ENCODE measurements at regions not wholly inside any gene's neighbourhood (a gene's known extent, or its start where the extent isn't known, plus 50 kb on each side); places are given as distances from the start of the nearest gene placed in this dataset.

- TF ChIP-seq KLF6 (CRISPR knock-in tag; IDR thresholded peaks at IDR 0.05) (no peak), MXI1 (IDR thresholded peaks at IDR 0.05; ENCODE audit: borderline replicate concordance, low read depth, low read length) (no peak), ZNF850 (CRISPR knock-in tag; conservative IDR thresholded peaks at IDR 0.05) (no peak), ZNF720 (CRISPR knock-in tag; IDR thresholded peaks at IDR 0.05) (no peak), ZNF510 (CRISPR knock-in tag; IDR thresholded peaks at IDR 0.05; ENCODE audit: low read depth) (no peak), CTCF (CRISPR knock-in tag; IDR thresholded peaks at IDR 0.05) (no peak), ZFY (CRISPR knock-in tag; IDR thresholded peaks at IDR 0.05) (no peak), FOSL1 (CRISPR knock-in tag; IDR thresholded peaks at IDR 0.05; ENCODE audit: borderline replicate concordance) (no peak), NR0B2 (CRISPR knock-in tag; IDR thresholded peaks at IDR 0.05) (no peak)
Observed at GRCh38 chr2:18639756-18640453, 50.5 kb upstream of the NT5C1B start.
